ENCODE measurements at regions not wholly inside any gene's neighbourhood (a gene's known extent, or its start where the extent isn't known, plus 50 kb on each side); places are given as distances from the start of the nearest gene placed in this dataset.

GRCh38 chr9:96156171-96156974, 145.6 kb downstream of the HSD17B3 start:
- TF ChIP-seq POLR2A (IDR thresholded peaks at IDR 0.05; ENCODE audit: low read depth, low read length): no peak
- TF ChIP-seq POLR2AphosphoS5 (IDR thresholded peaks at IDR 0.05; ENCODE audit: insufficient read depth, low read depth, low read length): no peak
- TF ChIP-seq EZH2 (IDR thresholded peaks at IDR 0.05; ENCODE audit: borderline replicate concordance, low read depth, low read length, severe bottlenecking): no peak

Data from endothelial cell of umbilical vein (primary cell).